HepG2 (cell line): ENCODE measurements at regions not wholly inside any gene's neighbourhood (a gene's known extent, or its start where the extent isn't known, plus 50 kb on each side); places are given as distances from the start of the nearest gene placed in this dataset.

Experiments
- ATAC-seq: fragments of 200-7000 bp; cut with Tn5 transposase; 3 replicates; pipeline ENCODE4 v1.9.1; 2020; ENCODE audit warnings: mild to moderate bottlenecking, moderate library complexity
- BruUV-seq: library from RNA; stranded (reverse); fragments of 400-500 nt; replicated peaks from 2 replicates; lab custom pipeline; 2021; lab: Mats Ljungman, UMichigan
- CTCF ChIA-PET: fragments of 300-600 bp; formaldehyde crosslinking; extraction: SDS; loops from one replicate; lab custom pipeline; 2021; ENCODE audit warnings: low total read pairs, inconsistent platforms, low intra/inter-chr PET ratio; lab: Yijun Ruan, JAX
- POLR2A ChIA-PET: fragments of 350-600 bp; sonication (Branson Sonifier 250); formaldehyde crosslinking; loops from one replicate; lab custom pipeline; 2020; ENCODE audit warnings: antibody characterized with exemption, inconsistent platforms; lab: Yijun Ruan, JAX
- DNase-seq: peaks from one replicate; pipeline ENCODE4 v3.0.0-alpha.2; 2015; ENCODE audit warnings: low spot score
- FAIRE-seq: peaks from 3 replicates; lab custom pipeline; 2011; peaks lifted over from hg19 to GRCh38; lab: Jason Lieb, UNC
- H2AFZ ChIP-seq: one replicate; pipeline ENCODE4 v1.6.1; 2011; ENCODE audit warnings: low read length, inconsistent platforms
- H3K27ac ChIP-seq: fragments of 300-600 bp; 3 replicates; pipeline ENCODE4 v1.8.0; 2011; ENCODE audit warnings: mixed run types, mild to moderate bottlenecking, mixed read lengths, low read length, inconsistent platforms; ENCODE audit not compliant: insufficient read depth; ENCODE audit errors: extremely low read length
- H3K27me3 ChIP-seq, 2 experiments: fragments of 200-600 bp in 1 of 2; 2 replicates in 1 of 2; 3 replicates in 1 of 2; pipeline versions ENCODE4 v1.6.0 to v1.8.0; 2011; ENCODE audit warnings: low read length in 2 of 2, mild to moderate bottlenecking in 2 of 2, moderate library complexity in 2 of 2, inconsistent platforms in 1 of 2; ENCODE audit not compliant: insufficient read depth in 2 of 2, control insufficient read depth in 1 of 2
- H3K36me3 ChIP-seq, 2 experiments: fragments of 200-600 bp in 1 of 2; replicated peaks in 1 of 2; 2 replicates in 1 of 2; 3 replicates in 1 of 2; pipeline versions ENCODE4 v1.5.1 to v1.8.0; 2011; ENCODE audit warnings: low read length in 2 of 2, inconsistent platforms in 1 of 2; ENCODE audit not compliant: insufficient read depth in 2 of 2, control insufficient read depth in 1 of 2
- H3K4me1 ChIP-seq: 2 replicates; pipeline ENCODE4 v1.5.1; 2012; ENCODE audit warnings: low read length, inconsistent platforms; ENCODE audit not compliant: insufficient read depth
- H3K4me2 ChIP-seq: 2 replicates; pipeline ENCODE4 v1.6.0; 2011; ENCODE audit warnings: low read depth, low read length, inconsistent platforms
- H3K4me3 ChIP-seq, 3 experiments: fragments of 200-600 bp in 1 of 3; sonication (generic), shearing (Covaris generic) in 1 of 3; replicated peaks in 1 of 3; 2 replicates each; pipeline ENCODE4 v1.5.1; 2011 to 2016; ENCODE audit warnings: low read length in 3 of 3, inconsistent platforms in 2 of 3, low read depth in 2 of 3, mild to moderate bottlenecking in 2 of 3, control low read depth in 1 of 3, mixed read lengths in 1 of 3; ENCODE audit not compliant: insufficient read depth in 1 of 3
- H3K79me2 ChIP-seq: one replicate; pipeline ENCODE4 v1.6.1; 2011; ENCODE audit warnings: low read length, inconsistent platforms; ENCODE audit not compliant: insufficient read depth
- H3K9ac ChIP-seq: 2 replicates; pipeline ENCODE4 v1.6.0; 2011; ENCODE audit warnings: mild to moderate bottlenecking, low read depth, low read length, inconsistent platforms; ENCODE audit not compliant: insufficient read depth
- H3K9me3 ChIP-seq: 2 replicates; pipeline ENCODE4 v1.5.1; 2012; ENCODE audit warnings: mild to moderate bottlenecking, low read length
- H4K20me1 ChIP-seq: 2 replicates; pipeline ENCODE4 v1.6.0; 2011; ENCODE audit warnings: inconsistent platforms, mild to moderate bottlenecking, low read length, moderate library complexity; ENCODE audit not compliant: insufficient read depth
- ARID2 ChIP-seq: sonication (generic); formaldehyde crosslinking; IDR thresholded peaks from 2 replicates; pipeline ENCODE4 v1.8.1; 2022; ENCODE audit warnings: mild to moderate bottlenecking, missing genetic modification reagents, borderline replicate concordance
- ARNTL ChIP-seq: sonication (generic); formaldehyde crosslinking; IDR thresholded peaks from 2 replicates; pipeline ENCODE4 v1.4.0; 2020; ENCODE audit warnings: mild to moderate bottlenecking, missing genetic modification reagents
- EEA1 ChIP-seq: sonication (generic); formaldehyde crosslinking; IDR thresholded peaks from 2 replicates; pipeline ENCODE4 v1.5.1; 2020; ENCODE audit warnings: mild to moderate bottlenecking, missing genetic modification reagents, borderline replicate concordance
- HMGA1 ChIP-seq: sonication (generic); formaldehyde crosslinking; conservative IDR thresholded peaks from 2 replicates; pipeline ENCODE4 v1.4.0; 2020; ENCODE audit warnings: missing genetic modification reagents
- PHF5A ChIP-seq: IDR thresholded peaks from one replicate; pipeline ENCODE4 v1.6.1; 2018; ENCODE audit warnings: low read depth, missing genetic modification reagents; ENCODE audit not compliant: unreplicated experiment
- PRMT3 ChIP-seq: sonication (generic); formaldehyde crosslinking; IDR thresholded peaks from 2 replicates; pipeline ENCODE4 v1.8.1; 2022; ENCODE audit warnings: low read depth, mild to moderate bottlenecking, moderate library complexity, missing genetic modification reagents, borderline replicate concordance
- SP2 ChIP-seq: sonication (generic); formaldehyde crosslinking; IDR thresholded peaks from 2 replicates; pipeline ENCODE4 v1.5.1; 2020; ENCODE audit warnings: mild to moderate bottlenecking, missing genetic modification reagents
- ZEB1 ChIP-seq: IDR thresholded peaks from 2 replicates; pipeline ENCODE4 v1.6.1; 2012; ENCODE audit warnings: mild to moderate bottlenecking, low read depth, inconsistent platforms; ENCODE audit not compliant: insufficient replicate concordance
- ZKSCAN8 ChIP-seq: IDR thresholded peaks from 2 replicates; pipeline ENCODE4 v1.6.1; 2016; ENCODE audit warnings: borderline replicate concordance, missing genetic modification reagents, missing compliant biosample characterization
- ZNF335 ChIP-seq: sonication (generic); formaldehyde crosslinking; IDR thresholded peaks from 2 replicates; pipeline ENCODE4 v1.4.0; 2020; ENCODE audit warnings: missing genetic modification reagents
- in situ Hi-C: cut with HindIII; loops from 2 replicates; pipeline ENCODE4 v1.10.0; 2017; ENCODE audit warnings: low pct_unique_long_range_greater_than_20kb; ENCODE audit not compliant: extremely low pct_ligation_motif_present
- intact Hi-C: fragments of 100-400 bp; cut with micrococcal nuclease; formaldehyde crosslinking; loops from one replicate; pipeline ENCODE4 v1.10.0; 2022; ENCODE audit not compliant: unreplicated experiment
- TF ChIP-seq, protein P1 (sequence below): sonication (generic); formaldehyde crosslinking; IDR thresholded peaks from 2 replicates; pipeline ENCODE4 v1.8.0; 2023; ENCODE audit warnings: mild to moderate bottlenecking, missing genetic modification reagents
- TF ChIP-seq, protein P2 (sequence below): IDR thresholded peaks from 2 replicates; pipeline ENCODE4 v1.6.1; 2016; ENCODE audit warnings: low read depth, borderline replicate concordance
- TF ChIP-seq, protein P3 (sequence below): sonication (generic); formaldehyde crosslinking; conservative IDR thresholded peaks from 2 replicates; pipeline ENCODE4 v1.4.0; 2020; ENCODE audit warnings: missing genetic modification reagents

DNA sequence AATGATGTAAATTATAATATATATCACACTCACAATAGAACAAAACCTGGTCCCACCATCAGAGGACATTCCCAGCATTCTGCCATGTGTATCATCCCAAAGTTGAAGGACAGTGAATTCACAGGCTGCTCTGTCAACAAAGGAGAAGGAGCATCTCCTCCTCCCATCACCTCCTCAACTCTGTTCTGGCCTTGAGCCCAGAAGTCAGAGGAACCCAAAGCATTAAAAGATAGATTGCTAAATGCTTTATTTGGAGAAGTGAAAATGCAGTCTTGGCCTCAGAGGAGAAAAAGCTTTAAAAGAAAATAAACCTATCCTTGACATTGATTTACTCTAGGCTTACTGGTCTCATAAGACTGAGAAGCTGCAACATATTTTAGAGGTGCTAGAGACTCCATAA is 268.8 kb upstream of the RASGEF1B start:
- no peaks in the 10 kb centered on the region for H3K4me1 ChIP-seq
- intact Hi-C loops: no loop called here
- in situ Hi-C loops: no loop called here
- H3K9ac ChIP-seq: no peak overlapping the region
- DNase-seq (no peak), FAIRE-seq (no peak), ATAC-seq (no peak)
- no peaks in the 10 kb centered on the region for H3K27me3 ChIP-seq
- no peak overlapping the region for H3K27ac ChIP-seq
- no peaks in the 10 kb centered on the region for H4K20me1 ChIP-seq
- ChIA-PET CTCF (no interaction called here), POLR2A (no interaction called here)
- no peak for TF ChIP-seq EEA1
- TF ChIP-seq, protein P1, sequence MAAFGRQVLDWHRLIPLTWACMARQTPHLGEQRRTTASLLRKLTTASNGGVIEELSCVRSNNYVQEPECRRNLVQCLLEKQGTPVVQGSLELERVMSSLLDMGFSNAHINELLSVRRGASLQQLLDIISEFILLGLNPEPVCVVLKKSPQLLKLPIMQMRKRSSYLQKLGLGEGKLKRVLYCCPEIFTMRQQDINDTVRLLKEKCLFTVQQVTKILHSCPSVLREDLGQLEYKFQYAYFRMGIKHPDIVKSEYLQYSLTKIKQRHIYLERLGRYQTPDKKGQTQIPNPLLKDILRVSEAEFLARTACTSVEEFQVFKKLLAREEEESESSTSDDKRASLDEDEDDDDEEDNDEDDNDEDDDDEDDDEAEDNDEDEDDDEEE: no peak
- no peak for TF ChIP-seq HMGA1
- no peak for TF ChIP-seq PHF5A
- no peak for TF ChIP-seq ZKSCAN8 (CRISPR knock-in tag)
- H3K79me2 ChIP-seq: no peaks in the 10 kb centered on the region
- no peaks in the 10 kb centered on the region for H3K36me3 ChIP-seq
- H2AFZ ChIP-seq: no peak overlapping the region
- no peak overlapping the region for H3K4me3 ChIP-seq
- H3K9me3 ChIP-seq: no peaks in the 10 kb centered on the region
- no TSS peak for BruUV-seq
- H3K4me2 ChIP-seq: no peak overlapping the region

DNA sequence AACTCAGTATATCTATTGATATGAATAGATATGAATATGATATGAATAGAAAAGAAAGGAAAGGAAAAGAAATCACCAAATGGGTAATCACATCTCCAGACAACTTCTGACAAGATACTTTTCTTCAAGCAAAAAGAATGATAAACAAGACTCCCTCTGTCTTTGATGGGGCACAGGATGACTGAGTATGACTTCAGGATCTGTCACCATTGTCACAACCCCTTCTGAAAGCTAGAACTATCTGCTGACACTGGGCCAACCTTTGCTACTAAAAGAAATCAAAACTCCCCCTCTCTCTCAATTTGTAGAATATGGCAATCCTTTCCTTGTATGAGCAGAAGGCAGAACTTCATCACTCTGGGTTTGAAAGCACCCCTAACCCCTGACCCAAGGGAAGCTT is 267.2 kb upstream of the RASGEF1B start:
- no peak for FAIRE-seq
- BruUV-seq: no TSS peak
- POLR2A ChIA-PET: no interaction called here
- TF ChIP-seq SP2 (CRISPR knock-in tag) (no peak), PRMT3 (CRISPR knock-in tag) (no peak), ARNTL (CRISPR knock-in tag) (no peak), ZNF335 (no peak), ARID2 (CRISPR knock-in tag) (no peak), ZEB1 (no peak)
- TF ChIP-seq, protein P2, sequence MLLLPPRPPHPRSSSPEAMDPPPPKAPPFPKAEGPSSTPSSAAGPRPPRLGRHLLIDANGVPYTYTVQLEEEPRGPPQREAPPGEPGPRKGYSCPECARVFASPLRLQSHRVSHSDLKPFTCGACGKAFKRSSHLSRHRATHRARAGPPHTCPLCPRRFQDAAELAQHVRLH (CRISPR knock-in tag): no peak
- TF ChIP-seq, protein P3, sequence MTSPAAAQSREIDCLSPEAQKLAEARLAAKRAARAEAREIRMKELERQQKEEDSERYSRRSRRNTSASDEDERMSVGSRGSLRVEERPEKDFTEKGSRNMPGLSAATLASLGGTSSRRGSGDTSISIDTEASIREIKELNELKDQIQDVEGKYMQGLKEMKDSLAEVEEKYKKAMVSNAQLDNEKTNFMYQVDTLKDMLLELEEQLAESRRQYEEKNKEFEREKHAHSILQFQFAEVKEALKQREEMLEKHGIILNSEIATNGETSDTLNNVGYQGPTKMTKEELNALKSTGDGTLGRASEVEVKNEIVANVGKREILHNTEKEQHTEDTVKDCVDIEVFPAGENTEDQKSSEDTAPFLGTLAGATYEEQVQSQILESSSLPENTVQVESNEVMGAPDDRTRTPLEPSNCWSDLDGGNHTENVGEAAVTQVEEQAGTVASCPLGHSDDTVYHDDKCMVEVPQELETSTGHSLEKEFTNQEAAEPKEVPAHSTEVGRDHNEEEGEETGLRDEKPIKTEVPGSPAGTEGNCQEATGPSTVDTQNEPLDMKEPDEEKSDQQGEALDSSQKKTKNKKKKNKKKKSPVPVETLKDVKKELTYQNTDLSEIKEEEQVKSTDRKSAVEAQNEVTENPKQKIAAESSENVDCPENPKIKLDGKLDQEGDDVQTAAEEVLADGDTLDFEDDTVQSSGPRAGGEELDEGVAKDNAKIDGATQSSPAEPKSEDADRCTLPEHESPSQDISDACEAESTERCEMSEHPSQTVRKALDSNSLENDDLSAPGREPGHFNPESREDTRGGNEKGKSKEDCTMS: no peak

More for the DNA sequence above, 267.2 kb upstream of the RASGEF1B start:
- intact Hi-C loops: no loop called here
- no peak overlapping the region for H3K4me3 ChIP-seq
- no peaks in the 10 kb centered on the region for H3K9me3 ChIP-seq
- no peak overlapping the region for H2AFZ ChIP-seq
- H3K79me2 ChIP-seq: no peaks in the 10 kb centered on the region
- no peaks in the 10 kb centered on the region for H4K20me1 ChIP-seq
- in situ Hi-C loops: no loop called here
- H3K9ac ChIP-seq: no peak overlapping the region
- H3K27me3 ChIP-seq: no peaks in the 10 kb centered on the region
- H3K36me3 ChIP-seq: no peaks in the 10 kb centered on the region
- H3K27ac ChIP-seq: no peak overlapping the region
- no peaks in the 10 kb centered on the region for H3K4me1 ChIP-seq
- no peak for DNase-seq
- H3K4me2 ChIP-seq: no peak overlapping the region
- CTCF ChIA-PET: no interaction called here
- no peak for ATAC-seq
